ENCODE measurements at regions not wholly inside any gene's neighbourhood (a gene's known extent, or its start where the extent isn't known, plus 50 kb on each side); places are given as distances from the start of the nearest gene placed in this dataset.
A peak's percentile ranks its signal among the peaks of the same experiment; 100 is the strongest.

GRCh38 chr13:33349986-33350826, 64.7 kb upstream of the STARD13 start:
- TF ChIP-seq, protein P1, sequence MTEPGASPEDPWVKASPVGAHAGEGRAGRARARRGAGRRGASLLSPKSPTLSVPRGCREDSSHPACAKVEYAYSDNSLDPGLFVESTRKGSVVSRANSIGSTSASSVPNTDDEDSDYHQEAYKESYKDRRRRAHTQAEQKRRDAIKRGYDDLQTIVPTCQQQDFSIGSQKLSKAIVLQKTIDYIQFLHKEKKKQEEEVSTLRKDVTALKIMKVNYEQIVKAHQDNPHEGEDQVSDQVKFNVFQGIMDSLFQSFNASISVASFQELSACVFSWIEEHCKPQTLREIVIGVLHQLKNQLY (CRISPR knock-in tag; IDR thresholded peaks at IDR 0.05), result no peak
- TF ChIP-seq ZNF138 (CRISPR knock-in tag; conservative IDR thresholded peaks at IDR 0.05), result no peak
- TF ChIP-seq SP1 (CRISPR knock-in tag; conservative IDR thresholded peaks at IDR 0.05), result 0 out of 2 replicates have a peak, but pooled peaks have one; percentile 17
- TF ChIP-seq, protein P2, sequence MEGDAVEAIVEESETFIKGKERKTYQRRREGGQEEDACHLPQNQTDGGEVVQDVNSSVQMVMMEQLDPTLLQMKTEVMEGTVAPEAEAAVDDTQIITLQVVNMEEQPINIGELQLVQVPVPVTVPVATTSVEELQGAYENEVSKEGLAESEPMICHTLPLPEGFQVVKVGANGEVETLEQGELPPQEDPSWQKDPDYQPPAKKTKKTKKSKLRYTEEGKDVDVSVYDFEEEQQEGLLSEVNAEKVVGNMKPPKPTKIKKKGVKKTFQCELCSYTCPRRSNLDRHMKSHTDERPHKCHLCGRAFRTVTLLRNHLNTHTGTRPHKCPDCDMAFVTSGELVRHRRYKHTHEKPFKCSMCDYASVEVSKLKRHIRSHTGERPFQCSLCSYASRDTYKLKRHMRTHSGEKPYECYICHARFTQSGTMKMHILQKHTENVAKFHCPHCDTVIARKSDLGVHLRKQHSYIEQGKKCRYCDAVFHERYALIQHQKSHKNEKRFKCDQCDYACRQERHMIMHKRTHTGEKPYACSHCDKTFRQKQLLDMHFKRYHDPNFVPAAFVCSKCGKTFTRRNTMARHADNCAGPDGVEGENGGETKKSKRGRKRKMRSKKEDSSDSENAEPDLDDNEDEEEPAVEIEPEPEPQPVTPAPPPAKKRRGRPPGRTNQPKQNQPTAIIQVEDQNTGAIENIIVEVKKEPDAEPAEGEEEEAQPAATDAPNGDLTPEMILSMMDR (IDR thresholded peaks at IDR 0.05), result no peak
